ENCODE measurements at regions not wholly inside any gene's neighbourhood (a gene's known extent, or its start where the extent isn't known, plus 50 kb on each side); places are given as distances from the start of the nearest gene placed in this dataset.

DNA sequence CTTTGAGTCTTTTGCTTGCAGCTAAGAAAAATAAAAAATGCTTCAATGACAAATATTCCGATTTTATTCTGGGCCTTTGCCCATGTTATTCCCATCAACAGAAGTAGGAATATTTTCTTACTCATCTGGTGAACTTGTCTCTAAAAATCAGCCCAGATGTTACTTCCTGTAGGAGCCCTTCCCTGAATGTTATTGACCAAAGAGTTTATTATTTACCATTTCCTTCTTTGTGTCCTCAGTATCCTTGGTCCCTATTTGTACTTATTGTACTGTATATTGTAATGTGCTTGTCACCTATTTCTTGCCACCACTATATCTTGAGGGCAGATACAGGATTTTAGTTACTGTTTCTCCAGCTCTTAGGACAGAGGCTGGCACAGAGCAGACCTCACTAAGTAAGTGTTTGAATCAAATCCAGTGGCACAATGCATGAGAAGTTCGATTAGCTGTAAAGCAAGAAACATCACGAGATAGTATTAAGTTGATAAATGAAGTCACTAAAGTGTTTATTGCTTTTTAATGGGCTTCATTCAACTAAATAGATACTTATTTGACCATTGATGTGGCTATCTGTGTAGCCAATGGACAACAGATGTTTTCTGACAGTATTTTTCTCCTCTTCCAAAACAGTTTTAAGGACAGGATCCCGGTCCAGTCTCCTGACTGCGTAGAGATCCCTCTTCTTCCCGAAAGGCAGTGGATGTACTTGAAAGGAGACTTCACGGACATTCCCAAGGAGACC, 109.1 kb downstream of the DDX1 start:
- no peaks in the 10 kb centered on the region for H3K36me3 Mint-ChIP-seq
- H3K27me3 Mint-ChIP-seq (ENCODE audit: low read depth) = no peaks in the 10 kb centered on the region
- H3K4me3 Mint-ChIP-seq = no peak overlapping the region
- POLR2A ChIA-PET = no interaction called here
- ATAC-seq (no peak), DNase-seq (ENCODE audit: low spot score) (no peak)
- peaks cover 4% of the 10 kb centered on the region; the same call in 1 of the 2 replicates for H3K4me1 Mint-ChIP-seq
- CTCF ChIA-PET = no interaction called here
- TF ChIP-seq, protein P1, sequence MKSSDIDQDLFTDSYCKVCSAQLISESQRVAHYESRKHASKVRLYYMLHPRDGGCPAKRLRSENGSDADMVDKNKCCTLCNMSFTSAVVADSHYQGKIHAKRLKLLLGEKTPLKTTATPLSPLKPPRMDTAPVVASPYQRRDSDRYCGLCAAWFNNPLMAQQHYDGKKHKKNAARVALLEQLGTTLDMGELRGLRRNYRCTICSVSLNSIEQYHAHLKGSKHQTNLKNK (CRISPR knock-in tag; IDR thresholded peaks at IDR 0.05) = no peak
- TF ChIP-seq ZNF219 (CRISPR knock-in tag; IDR thresholded peaks at IDR 0.05; ENCODE audit: borderline replicate concordance) (no peak), CBFB (CRISPR knock-in tag; IDR thresholded peaks at IDR 0.05; ENCODE audit: low read depth) (no peak), NR3C1 (CRISPR knock-in tag; conservative IDR thresholded peaks at IDR 0.05; ENCODE audit: low read depth) (no peak), SOX15 (CRISPR knock-in tag; IDR thresholded peaks at IDR 0.05) (no peak), SMAD3 (CRISPR knock-in tag; IDR thresholded peaks at IDR 0.05; ENCODE audit: borderline replicate concordance) (no peak), MXD4 (CRISPR knock-in tag; IDR thresholded peaks at IDR 0.05; ENCODE audit: borderline replicate concordance) (no peak), TEAD1 (CRISPR knock-in tag; IDR thresholded peaks at IDR 0.05) (no peak), SP1 (CRISPR knock-in tag; conservative IDR thresholded peaks at IDR 0.05) (no peak), ZNF396 (CRISPR knock-in tag; IDR thresholded peaks at IDR 0.05; ENCODE audit: borderline replicate concordance) (no peak), FOXK1 (CRISPR knock-in tag; IDR thresholded peaks at IDR 0.05) (no peak), FOXP1 (CRISPR knock-in tag; IDR thresholded peaks at IDR 0.05; ENCODE audit: borderline replicate concordance) (no peak), NFE2L1 (CRISPR knock-in tag; IDR thresholded peaks at IDR 0.05) (no peak)
- TF ChIP-seq, protein P2, sequence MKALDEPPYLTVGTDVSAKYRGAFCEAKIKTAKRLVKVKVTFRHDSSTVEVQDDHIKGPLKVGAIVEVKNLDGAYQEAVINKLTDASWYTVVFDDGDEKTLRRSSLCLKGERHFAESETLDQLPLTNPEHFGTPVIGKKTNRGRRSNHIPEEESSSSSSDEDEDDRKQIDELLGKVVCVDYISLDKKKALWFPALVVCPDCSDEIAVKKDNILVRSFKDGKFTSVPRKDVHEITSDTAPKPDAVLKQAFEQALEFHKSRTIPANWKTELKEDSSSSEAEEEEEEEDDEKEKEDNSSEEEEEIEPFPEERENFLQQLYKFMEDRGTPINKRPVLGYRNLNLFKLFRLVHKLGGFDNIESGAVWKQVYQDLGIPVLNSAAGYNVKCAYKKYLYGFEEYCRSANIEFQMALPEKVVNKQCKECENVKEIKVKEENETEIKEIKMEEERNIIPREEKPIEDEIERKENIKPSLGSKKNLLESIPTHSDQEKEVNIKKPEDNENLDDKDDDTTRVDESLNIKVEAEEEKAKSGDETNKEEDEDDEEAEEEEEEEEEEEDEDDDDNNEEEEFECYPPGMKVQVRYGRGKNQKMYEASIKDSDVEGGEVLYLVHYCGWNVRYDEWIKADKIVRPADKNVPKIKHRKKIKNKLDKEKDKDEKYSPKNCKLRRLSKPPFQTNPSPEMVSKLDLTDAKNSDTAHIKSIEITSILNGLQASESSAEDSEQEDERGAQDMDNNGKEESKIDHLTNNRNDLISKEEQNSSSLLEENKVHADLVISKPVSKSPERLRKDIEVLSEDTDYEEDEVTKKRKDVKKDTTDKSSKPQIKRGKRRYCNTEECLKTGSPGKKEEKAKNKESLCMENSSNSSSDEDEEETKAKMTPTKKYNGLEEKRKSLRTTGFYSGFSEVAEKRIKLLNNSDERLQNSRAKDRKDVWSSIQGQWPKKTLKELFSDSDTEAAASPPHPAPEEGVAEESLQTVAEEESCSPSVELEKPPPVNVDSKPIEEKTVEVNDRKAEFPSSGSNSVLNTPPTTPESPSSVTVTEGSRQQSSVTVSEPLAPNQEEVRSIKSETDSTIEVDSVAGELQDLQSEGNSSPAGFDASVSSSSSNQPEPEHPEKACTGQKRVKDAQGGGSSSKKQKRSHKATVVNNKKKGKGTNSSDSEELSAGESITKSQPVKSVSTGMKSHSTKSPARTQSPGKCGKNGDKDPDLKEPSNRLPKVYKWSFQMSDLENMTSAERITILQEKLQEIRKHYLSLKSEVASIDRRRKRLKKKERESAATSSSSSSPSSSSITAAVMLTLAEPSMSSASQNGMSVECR (CRISPR knock-in tag; IDR thresholded peaks at IDR 0.05; ENCODE audit: borderline replicate concordance) = no peak
- TF ChIP-seq, protein P3, sequence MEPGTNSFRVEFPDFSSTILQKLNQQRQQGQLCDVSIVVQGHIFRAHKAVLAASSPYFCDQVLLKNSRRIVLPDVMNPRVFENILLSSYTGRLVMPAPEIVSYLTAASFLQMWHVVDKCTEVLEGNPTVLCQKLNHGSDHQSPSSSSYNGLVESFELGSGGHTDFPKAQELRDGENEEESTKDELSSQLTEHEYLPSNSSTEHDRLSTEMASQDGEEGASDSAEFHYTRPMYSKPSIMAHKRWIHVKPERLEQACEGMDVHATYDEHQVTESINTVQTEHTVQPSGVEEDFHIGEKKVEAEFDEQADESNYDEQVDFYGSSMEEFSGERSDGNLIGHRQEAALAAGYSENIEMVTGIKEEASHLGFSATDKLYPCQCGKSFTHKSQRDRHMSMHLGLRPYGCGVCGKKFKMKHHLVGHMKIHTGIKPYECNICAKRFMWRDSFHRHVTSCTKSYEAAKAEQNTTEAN (CRISPR knock-in tag; IDR thresholded peaks at IDR 0.05) = no peak
- TF ChIP-seq, protein P4, sequence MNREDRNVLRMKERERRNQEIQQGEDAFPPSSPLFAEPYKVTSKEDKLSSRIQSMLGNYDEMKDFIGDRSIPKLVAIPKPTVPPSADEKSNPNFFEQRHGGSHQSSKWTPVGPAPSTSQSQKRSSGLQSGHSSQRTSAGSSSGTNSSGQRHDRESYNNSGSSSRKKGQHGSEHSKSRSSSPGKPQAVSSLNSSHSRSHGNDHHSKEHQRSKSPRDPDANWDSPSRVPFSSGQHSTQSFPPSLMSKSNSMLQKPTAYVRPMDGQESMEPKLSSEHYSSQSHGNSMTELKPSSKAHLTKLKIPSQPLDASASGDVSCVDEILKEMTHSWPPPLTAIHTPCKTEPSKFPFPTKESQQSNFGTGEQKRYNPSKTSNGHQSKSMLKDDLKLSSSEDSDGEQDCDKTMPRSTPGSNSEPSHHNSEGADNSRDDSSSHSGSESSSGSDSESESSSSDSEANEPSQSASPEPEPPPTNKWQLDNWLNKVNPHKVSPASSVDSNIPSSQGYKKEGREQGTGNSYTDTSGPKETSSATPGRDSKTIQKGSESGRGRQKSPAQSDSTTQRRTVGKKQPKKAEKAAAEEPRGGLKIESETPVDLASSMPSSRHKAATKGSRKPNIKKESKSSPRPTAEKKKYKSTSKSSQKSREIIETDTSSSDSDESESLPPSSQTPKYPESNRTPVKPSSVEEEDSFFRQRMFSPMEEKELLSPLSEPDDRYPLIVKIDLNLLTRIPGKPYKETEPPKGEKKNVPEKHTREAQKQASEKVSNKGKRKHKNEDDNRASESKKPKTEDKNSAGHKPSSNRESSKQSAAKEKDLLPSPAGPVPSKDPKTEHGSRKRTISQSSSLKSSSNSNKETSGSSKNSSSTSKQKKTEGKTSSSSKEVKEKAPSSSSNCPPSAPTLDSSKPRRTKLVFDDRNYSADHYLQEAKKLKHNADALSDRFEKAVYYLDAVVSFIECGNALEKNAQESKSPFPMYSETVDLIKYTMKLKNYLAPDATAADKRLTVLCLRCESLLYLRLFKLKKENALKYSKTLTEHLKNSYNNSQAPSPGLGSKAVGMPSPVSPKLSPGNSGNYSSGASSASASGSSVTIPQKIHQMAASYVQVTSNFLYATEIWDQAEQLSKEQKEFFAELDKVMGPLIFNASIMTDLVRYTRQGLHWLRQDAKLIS (CRISPR knock-in tag; IDR thresholded peaks at IDR 0.05; ENCODE audit: borderline replicate concordance) = no peak
- TF ChIP-seq, protein P5, sequence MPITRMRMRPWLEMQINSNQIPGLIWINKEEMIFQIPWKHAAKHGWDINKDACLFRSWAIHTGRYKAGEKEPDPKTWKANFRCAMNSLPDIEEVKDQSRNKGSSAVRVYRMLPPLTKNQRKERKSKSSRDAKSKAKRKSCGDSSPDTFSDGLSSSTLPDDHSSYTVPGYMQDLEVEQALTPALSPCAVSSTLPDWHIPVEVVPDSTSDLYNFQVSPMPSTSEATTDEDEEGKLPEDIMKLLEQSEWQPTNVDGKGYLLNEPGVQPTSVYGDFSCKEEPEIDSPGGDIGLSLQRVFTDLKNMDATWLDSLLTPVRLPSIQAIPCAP (CRISPR knock-in tag; IDR thresholded peaks at IDR 0.05) = no peak
- TF ChIP-seq, protein P6, sequence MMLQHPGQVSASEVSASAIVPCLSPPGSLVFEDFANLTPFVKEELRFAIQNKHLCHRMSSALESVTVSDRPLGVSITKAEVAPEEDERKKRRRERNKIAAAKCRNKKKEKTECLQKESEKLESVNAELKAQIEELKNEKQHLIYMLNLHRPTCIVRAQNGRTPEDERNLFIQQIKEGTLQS (CRISPR knock-in tag; conservative IDR thresholded peaks at IDR 0.05) = no peak
- TF ChIP-seq, protein P7, sequence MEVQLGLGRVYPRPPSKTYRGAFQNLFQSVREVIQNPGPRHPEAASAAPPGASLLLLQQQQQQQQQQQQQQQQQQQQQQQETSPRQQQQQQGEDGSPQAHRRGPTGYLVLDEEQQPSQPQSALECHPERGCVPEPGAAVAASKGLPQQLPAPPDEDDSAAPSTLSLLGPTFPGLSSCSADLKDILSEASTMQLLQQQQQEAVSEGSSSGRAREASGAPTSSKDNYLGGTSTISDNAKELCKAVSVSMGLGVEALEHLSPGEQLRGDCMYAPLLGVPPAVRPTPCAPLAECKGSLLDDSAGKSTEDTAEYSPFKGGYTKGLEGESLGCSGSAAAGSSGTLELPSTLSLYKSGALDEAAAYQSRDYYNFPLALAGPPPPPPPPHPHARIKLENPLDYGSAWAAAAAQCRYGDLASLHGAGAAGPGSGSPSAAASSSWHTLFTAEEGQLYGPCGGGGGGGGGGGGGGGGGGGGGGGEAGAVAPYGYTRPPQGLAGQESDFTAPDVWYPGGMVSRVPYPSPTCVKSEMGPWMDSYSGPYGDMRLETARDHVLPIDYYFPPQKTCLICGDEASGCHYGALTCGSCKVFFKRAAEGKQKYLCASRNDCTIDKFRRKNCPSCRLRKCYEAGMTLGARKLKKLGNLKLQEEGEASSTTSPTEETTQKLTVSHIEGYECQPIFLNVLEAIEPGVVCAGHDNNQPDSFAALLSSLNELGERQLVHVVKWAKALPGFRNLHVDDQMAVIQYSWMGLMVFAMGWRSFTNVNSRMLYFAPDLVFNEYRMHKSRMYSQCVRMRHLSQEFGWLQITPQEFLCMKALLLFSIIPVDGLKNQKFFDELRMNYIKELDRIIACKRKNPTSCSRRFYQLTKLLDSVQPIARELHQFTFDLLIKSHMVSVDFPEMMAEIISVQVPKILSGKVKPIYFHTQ (CRISPR knock-in tag; IDR thresholded peaks at IDR 0.05) = no peak
- H3K9me3 Mint-ChIP-seq = peaks cover 12% of the 10 kb centered on the region
- H3K27ac Mint-ChIP-seq = no peak overlapping the region
